ENCODE measurements at regions not wholly inside any gene's neighbourhood (a gene's known extent, or its start where the extent isn't known, plus 50 kb on each side); places are given as distances from the start of the nearest gene placed in this dataset.
"Not testable (repeated sequence)": the region's sequence is repeated elsewhere in the genome, so short reads cannot be mapped to it uniquely, and the experiment has no call there.

GRCh38 chrX:1009771-1010170 is 202.7 kb downstream of the CRLF2 start:
- no peak for DNase-seq

DNA sequence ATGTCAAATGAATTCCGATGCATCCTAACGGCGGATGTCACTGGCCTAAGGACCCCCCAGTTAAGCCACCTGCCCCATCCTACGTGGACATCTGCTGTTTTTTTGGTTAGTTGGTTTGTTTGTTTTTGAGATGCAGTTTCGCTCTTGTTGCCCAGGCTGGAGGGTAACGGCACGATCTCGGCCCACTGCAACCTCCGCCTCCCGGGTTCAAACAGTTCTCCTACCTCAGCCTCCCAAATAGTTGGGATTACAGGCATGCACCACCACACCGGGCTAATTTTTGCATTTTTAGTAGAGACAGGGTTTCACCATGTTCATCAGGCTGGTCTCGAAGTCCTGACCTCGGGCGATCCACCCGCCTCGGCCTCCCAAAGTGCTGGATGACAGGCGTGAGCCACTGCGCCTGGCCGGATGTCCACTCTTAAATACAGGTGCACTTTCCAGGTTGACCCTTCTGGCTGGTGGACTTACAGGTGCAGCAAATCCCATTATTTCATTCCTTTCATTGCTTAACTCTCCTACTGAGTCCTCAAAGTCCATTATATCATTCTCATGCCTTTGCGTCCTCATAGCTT is 206.2 kb downstream of the CRLF2 start:
- DNase-seq = no peak

GRCh38 chrX:1002611-1003010 is 209.8 kb downstream of the CRLF2 start:
- no peak for DNase-seq

- no peak for DNase-seq
Measured at GRCh38 chrX:997631-998137, 214.8 kb downstream of the CRLF2 start.

- DNase-seq = no peak
Measured at GRCh38 chrX:994780-995179, 217.7 kb downstream of the CRLF2 start.

GRCh38 chrX:989959-990510 is 222.4 kb downstream of the CRLF2 start:
- DNase-seq = peak; percentile 78

- DNase-seq = not testable (repeated sequence)
Measured at GRCh38 chrX:988530-988929, 223.9 kb downstream of the CRLF2 start.

DNA sequence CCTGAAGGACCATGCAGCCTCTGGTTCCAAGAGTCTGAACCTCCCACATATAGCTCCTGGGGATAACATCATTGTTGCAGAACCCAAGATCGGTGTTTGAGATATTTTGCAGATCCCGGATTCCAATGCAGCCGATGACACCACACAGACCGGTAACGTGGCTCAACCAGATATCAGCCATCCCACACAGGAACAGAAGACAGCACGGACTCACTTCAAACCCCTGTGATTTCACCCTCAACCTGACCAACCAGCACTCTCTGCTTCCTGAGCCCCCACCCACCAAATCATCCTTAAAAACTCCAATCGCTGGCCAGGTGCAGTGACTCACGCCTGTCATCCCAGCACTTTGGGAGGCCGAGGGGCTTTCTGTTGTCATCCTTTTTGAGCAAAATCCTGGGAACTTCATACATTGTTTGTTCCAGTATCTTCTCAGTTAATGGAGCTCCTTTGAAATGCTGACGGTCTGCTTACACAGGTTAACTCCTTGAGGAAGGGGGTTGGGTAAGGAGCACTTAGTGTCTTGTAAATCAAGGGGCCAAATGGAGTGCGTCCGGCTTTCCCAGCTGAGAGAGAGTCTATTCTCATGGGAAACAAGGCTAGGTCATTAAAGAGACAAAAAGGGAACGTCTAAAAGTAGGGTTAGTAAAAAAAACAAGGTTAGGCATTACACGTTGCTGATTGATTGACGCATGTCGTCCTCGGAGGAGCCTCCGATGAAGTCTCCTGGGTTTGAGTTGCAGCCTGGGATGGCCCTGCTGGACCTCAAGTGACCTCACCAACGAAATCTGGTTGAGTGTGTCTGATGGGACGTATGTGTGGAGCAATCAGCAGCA is 230.4 kb downstream of the CRLF2 start:
- DNase-seq = no peak

GRCh38 chrX:980587-981235 is 231.7 kb downstream of the CRLF2 start:
- DNase-seq = no peak

GRCh38 chrX:979127-979526 is 233.3 kb downstream of the CRLF2 start:
- not testable (repeated sequence) for DNase-seq

- no peak for DNase-seq
Measured at GRCh38 chrX:973010-973632, 239.3 kb downstream of the CRLF2 start.

- no peak for DNase-seq
Measured at GRCh38 chrX:968148-968965, 244.1 kb downstream of the CRLF2 start.

DNA sequence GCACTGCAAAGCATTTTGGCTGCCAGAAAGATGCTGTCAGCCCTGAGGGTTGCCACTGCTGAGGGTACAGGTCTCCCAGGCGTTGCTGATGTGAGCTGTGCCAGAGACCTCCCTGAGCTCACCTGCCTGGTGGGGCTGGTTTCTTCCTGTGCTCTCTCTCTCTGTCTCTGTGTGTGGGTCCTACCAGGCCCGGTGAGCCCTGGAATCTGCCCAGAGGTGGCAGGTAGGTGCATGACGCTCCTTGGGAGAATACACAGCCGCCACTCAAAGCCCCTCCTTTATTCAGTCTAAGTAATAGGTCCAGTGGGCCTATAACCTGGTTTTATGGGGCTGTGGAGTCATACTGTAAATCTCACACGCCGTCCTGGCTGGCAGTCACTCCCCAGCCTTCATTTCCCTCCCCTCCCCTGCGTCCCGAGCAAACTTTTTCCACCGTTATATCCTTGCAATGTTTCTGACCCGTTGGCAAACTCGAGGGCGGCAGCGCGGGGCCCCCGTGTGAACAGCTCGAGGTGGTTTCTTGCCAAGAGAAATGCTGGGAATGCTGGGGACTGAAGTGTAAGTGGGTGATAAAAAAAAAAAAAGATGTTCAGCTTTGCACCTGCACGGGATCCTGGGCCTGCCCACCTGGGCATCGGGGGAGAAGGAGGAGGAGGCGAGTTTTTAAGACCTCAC is 245.9 kb downstream of the CRLF2 start:
- no peak for DNase-seq

GRCh38 chrX:964831-965416 is 247.5 kb downstream of the CRLF2 start:
- no peak for DNase-seq

- DNase-seq = no peak
Measured at GRCh38 chrX:960821-961220, 251.6 kb downstream of the CRLF2 start.

GRCh38 chrX:959595-959994 is 252.9 kb downstream of the CRLF2 start:
- DNase-seq = no peak

- DNase-seq = not testable (repeated sequence)
Measured at GRCh38 chrX:955168-955781, 257.2 kb downstream of the CRLF2 start.

GRCh38 chrX:953879-954482 is 258.5 kb downstream of the CRLF2 start:
- DNase-seq = no peak

- DNase-seq = no peak
Measured at GRCh38 chrX:952816-953215, 259.6 kb downstream of the CRLF2 start.

DNA sequence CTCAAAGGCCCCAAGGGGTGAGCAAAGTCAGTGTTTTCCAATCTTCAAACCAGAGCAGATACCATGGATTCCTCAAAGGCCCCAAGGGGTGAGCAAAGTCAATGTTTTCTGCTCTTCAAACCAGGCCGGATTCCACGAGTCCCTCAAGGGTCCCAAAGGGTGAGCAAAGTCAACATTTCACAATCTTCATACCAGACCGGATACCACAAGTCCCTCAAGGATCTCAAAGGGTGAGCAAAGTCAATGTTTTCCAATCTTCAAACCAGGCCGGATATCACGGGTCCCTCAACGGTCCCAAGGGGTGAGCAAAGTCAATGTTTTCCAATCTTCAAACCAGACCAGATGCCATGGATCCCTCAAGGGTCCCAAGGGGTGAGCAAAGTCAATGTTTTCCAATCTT is 265.2 kb downstream of the CRLF2 start:
- not testable (repeated sequence) for DNase-seq

Measured in activated effector memory CD4-positive, alpha-beta T cell treated with anti-CD3 and anti-CD28 coated beads, Interleukin-2, amount 50 U/mL, for 16 hours (primary cell).